IMR-90 (cell line): ENCODE measurements at regions not wholly inside any gene's neighbourhood (a gene's known extent, or its start where the extent isn't known, plus 50 kb on each side); places are given as distances from the start of the nearest gene placed in this dataset.

Source experiments
- ATAC-seq: fragments of 200-7000 bp; cut with Tn5 transposase; 2 replicates; pipeline ENCODE4 v1.9.1; 2020; ENCODE audit warnings: low read depth, mild to moderate bottlenecking, moderate library complexity
- BruUV-seq: library from RNA; stranded (reverse); fragments of 400-500 nt; replicated peaks from 2 replicates; lab custom pipeline; 2021; lab: Mats Ljungman, UMichigan
- CTCF ChIA-PET: fragments of 300-600 bp; formaldehyde crosslinking; extraction: SDS; loops from one replicate; lab custom pipeline; 2021; ENCODE audit warnings: antibody characterized with exemption; lab: Yijun Ruan, JAX
- POLR2A ChIA-PET: fragments of 300-600 bp; sonication (Branson Sonifier 250); formaldehyde crosslinking; loops from one replicate; lab custom pipeline; 2022; ENCODE audit warnings: antibody characterized with exemption; ENCODE audit not compliant: unreplicated experiment; lab: Charles Lee
- DNase-seq: peaks from one replicate; pipeline ENCODE4 v3.0.0; 2013
- H2AFZ ChIP-seq: replicated peaks from 2 replicates; pipeline ENCODE3; 2013; ENCODE audit warnings: low read length, mild to moderate bottlenecking; ENCODE audit not compliant: poor library complexity
- H2AK5ac ChIP-seq: 2 replicates; pipeline ENCODE4 v1.6.1; 2013; ENCODE audit warnings: low read depth, low read length, inconsistent platforms
- H2AK9ac ChIP-seq: replicated peaks from 2 replicates; pipeline ENCODE3; 2013; ENCODE audit warnings: mild to moderate bottlenecking, low read depth, low read length, moderate library complexity; ENCODE audit not compliant: poor library complexity
- H2BK120ac ChIP-seq: 2 replicates; pipeline ENCODE4 v1.6.1; 2013; ENCODE audit warnings: low read depth, low read length, inconsistent platforms
- H2BK15ac ChIP-seq: 3 replicates; pipeline ENCODE4 v1.6.1; 2013; ENCODE audit warnings: low read depth, low read length, inconsistent platforms
- H2BK20ac ChIP-seq: 2 replicates; pipeline ENCODE4 v1.6.1; 2013; ENCODE audit warnings: low read depth, mild to moderate bottlenecking, inconsistent platforms, low read length, moderate library complexity
- H2BK5ac ChIP-seq: 2 replicates; pipeline ENCODE4 v1.6.1; 2013; ENCODE audit warnings: mild to moderate bottlenecking, low read depth, low read length, inconsistent platforms; ENCODE audit not compliant: poor library complexity, severe bottlenecking
- H3K14ac ChIP-seq: replicated peaks from 2 replicates; pipeline ENCODE4 v1.6.1; 2013; ENCODE audit warnings: low read depth, low read length, inconsistent platforms
- H3K18ac ChIP-seq: 2 replicates; pipeline ENCODE4 v1.6.1; 2013; ENCODE audit warnings: low read depth, low read length, control low read depth
- H3K23ac ChIP-seq: 2 replicates; pipeline ENCODE4 v1.6.1; 2013; ENCODE audit warnings: low read depth, low read length, inconsistent platforms
- H3K27ac ChIP-seq: 2 replicates; pipeline ENCODE4 v1.5.1; 2013; ENCODE audit warnings: mild to moderate bottlenecking, control low read depth, low read length; ENCODE audit not compliant: insufficient read depth
- H3K27me3 ChIP-seq: 2 replicates; pipeline ENCODE4 v1.6.1; 2013; ENCODE audit warnings: low read length; ENCODE audit not compliant: control insufficient read depth, insufficient read depth
- H3K36me3 ChIP-seq: 2 replicates; pipeline ENCODE4 v1.6.1; 2013; ENCODE audit warnings: low read length, mixed read lengths; ENCODE audit not compliant: control insufficient read depth, insufficient read depth
- H3K4ac ChIP-seq: 2 replicates; pipeline ENCODE4 v1.6.1; 2013; ENCODE audit warnings: low read depth, low read length, inconsistent platforms
- H3K4me1 ChIP-seq: 2 replicates; pipeline ENCODE4 v1.6.1; 2013; ENCODE audit warnings: low read length, mixed read lengths; ENCODE audit not compliant: control insufficient read depth, insufficient read depth
- H3K4me2 ChIP-seq: 2 replicates; pipeline ENCODE4 v1.6.1; 2013; ENCODE audit warnings: low read depth, mild to moderate bottlenecking, control low read depth, low read length, moderate library complexity
- H3K4me3 ChIP-seq: 2 replicates; pipeline ENCODE4 v1.5.1; 2013; ENCODE audit warnings: low read depth, mild to moderate bottlenecking, control low read depth, low read length, moderate library complexity; ENCODE audit not compliant: insufficient read depth
- H3K56ac ChIP-seq: 2 replicates; pipeline ENCODE4 v1.6.1; 2013; ENCODE audit warnings: low read length, inconsistent platforms; ENCODE audit not compliant: insufficient read depth; ENCODE audit errors: extremely low read depth
- H3K79me1 ChIP-seq, 2 experiments: 2 replicates each; pipeline ENCODE4 v1.6.1; 2013; ENCODE audit warnings: low read length in 2 of 2, inconsistent platforms in 1 of 2, low read depth in 1 of 2
- H3K9ac ChIP-seq: 2 replicates; pipeline ENCODE4 v1.6.1; 2013; ENCODE audit warnings: low read depth, low read length, control low read depth
- H3K9me1 ChIP-seq: 2 replicates; pipeline ENCODE4 v1.6.1; 2013; ENCODE audit warnings: low read length, inconsistent platforms; ENCODE audit not compliant: insufficient read depth
- H3K9me3 ChIP-seq: 2 replicates; pipeline ENCODE4 v1.6.1; 2013; ENCODE audit warnings: low read length; ENCODE audit not compliant: control insufficient read depth, insufficient read depth
- H4K20me1 ChIP-seq: 2 replicates; pipeline ENCODE4 v1.6.1; 2013; ENCODE audit warnings: low read length, inconsistent platforms; ENCODE audit not compliant: insufficient read depth
- H4K5ac ChIP-seq: 2 replicates; pipeline ENCODE4 v1.6.1; 2013; ENCODE audit warnings: mild to moderate bottlenecking, low read depth, low read length, control low read depth
- H4K8ac ChIP-seq, 2 experiments: 2 replicates each; pipeline ENCODE4 v1.6.1; 2013; ENCODE audit warnings: low read depth in 2 of 2, low read length in 2 of 2, control low read depth in 1 of 2, inconsistent platforms in 1 of 2
- H4K91ac ChIP-seq: 2 replicates; pipeline ENCODE4 v1.6.1; 2013; ENCODE audit warnings: low read depth, low read length, inconsistent platforms; ENCODE audit not compliant: insufficient read depth
- CEBPB ChIP-seq: IDR thresholded peaks from 2 replicates; pipeline ENCODE4 v1.6.1; 2012; ENCODE audit warnings: low read depth, low read length, improper control_type of control experiment
- CHD1 ChIP-seq: IDR thresholded peaks from 2 replicates; pipeline ENCODE4 v1.6.1; 2012; ENCODE audit warnings: low read depth, low read length, improper control_type of control experiment
- CTCF ChIP-seq: conservative IDR thresholded peaks from 2 replicates; pipeline ENCODE4 v1.5.1; 2012; ENCODE audit warnings: mild to moderate bottlenecking, low read depth, low read length, improper control_type of control experiment
- MAFK ChIP-seq: IDR thresholded peaks from 2 replicates; pipeline ENCODE4 v1.6.1; 2012; ENCODE audit warnings: low read depth, low read length, improper control_type of control experiment
- MXI1 ChIP-seq: IDR thresholded peaks from 2 replicates; pipeline ENCODE4 v1.6.1; 2012; ENCODE audit warnings: low read depth, mild to moderate bottlenecking, low read length, moderate library complexity, borderline replicate concordance
- NFE2L2 ChIP-seq: fragments of 150-350 bp; IDR thresholded peaks from 2 replicates; pipeline ENCODE4 v1.6.1; 2016; ENCODE audit warnings: low read depth, mild to moderate bottlenecking, low read length
- POLR2A ChIP-seq: IDR thresholded peaks from 2 replicates; pipeline ENCODE4 v1.6.1; 2012; ENCODE audit warnings: mild to moderate bottlenecking, low read depth, low read length
- RAD21 ChIP-seq: IDR thresholded peaks from 2 replicates; pipeline ENCODE4 v1.6.1; 2012; ENCODE audit warnings: low read length, improper control_type of control experiment
- RCOR1 ChIP-seq: IDR thresholded peaks from 2 replicates; pipeline ENCODE4 v1.6.1; 2012; ENCODE audit warnings: mild to moderate bottlenecking, low read length, improper control_type of control experiment; ENCODE audit not compliant: insufficient replicate concordance
- RFX5 ChIP-seq: IDR thresholded peaks from 2 replicates; pipeline ENCODE4 v1.8.0; 2012; ENCODE audit warnings: low read depth, mild to moderate bottlenecking, low read length, moderate library complexity
- USF2 ChIP-seq: fragments of 150-350 bp; IDR thresholded peaks from 2 replicates; pipeline ENCODE4 v1.6.1; 2017; ENCODE audit warnings: mild to moderate bottlenecking, antibody characterized with exemption, low read length, low read depth
- WGBS, 2 experiments: methylation state at CpG; one replicate each; pipeline versions ENCODE4 v1.1.5 to v1.1.7; 2013; ENCODE audit warnings: missing lambda C conversion rate in 2 of 2; ENCODE audit not compliant: insufficient read length in 1 of 2; ENCODE audit errors: extremely low coverage in 2 of 2; 5-methylcytosine and 5-hydroxymethylcytosine counted together
- dilution Hi-C: fragments of 300-500 bp; cut with HindIII; formaldehyde crosslinking; loops from one replicate; pipeline ENCODE4 v1.14.3; 2018; ENCODE audit warnings: low sequenced_read_pairs; ENCODE audit not compliant: unreplicated experiment
- in situ Hi-C: fragments of 300-500 bp; cut with MboI; formaldehyde crosslinking; loops from 3 replicates; pipeline ENCODE4 v1.14.3; 2019; ENCODE audit warnings: low sequenced_read_pairs, inconsistent platforms, mixed read lengths
- intact Hi-C: fragments of 100-400 bp; cut with micrococcal nuclease; formaldehyde crosslinking; loops from 2 replicates; pipeline ENCODE4 v1.10.0; 2022

DNA sequence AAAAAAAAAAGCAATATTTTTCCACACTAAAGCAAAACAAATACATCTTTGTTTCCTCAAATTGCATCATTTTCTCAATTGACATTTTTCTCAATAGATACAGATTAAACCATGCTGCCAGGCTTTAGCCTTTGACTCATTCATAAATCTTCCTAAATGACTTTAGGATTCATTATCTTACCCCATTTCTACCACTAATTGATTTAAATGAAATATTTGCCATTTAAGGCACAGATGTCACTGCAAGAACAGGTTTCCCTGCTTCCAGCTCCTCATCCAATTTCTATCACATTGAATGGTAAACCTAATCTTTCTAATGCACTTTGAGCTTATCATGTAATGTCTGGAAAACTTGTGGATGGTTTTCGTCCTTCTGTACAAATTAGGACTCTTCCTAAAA is 298.7 kb downstream of the RPL10L start:
- H4K20me1 ChIP-seq: no peaks in the 10 kb centered on the region
- no peak overlapping the region for H2BK20ac ChIP-seq
- ChIA-PET CTCF (no interaction called here), POLR2A (no interaction called here)
- no peak overlapping the region for H4K8ac ChIP-seq
- H3K18ac ChIP-seq: no peak overlapping the region
- H3K4me1 ChIP-seq: no peaks in the 10 kb centered on the region
- H3K4me3 ChIP-seq: no peak overlapping the region
- no peak overlapping the region for H3K4me2 ChIP-seq
- H2AFZ ChIP-seq: no peak overlapping the region
- H3K79me1 ChIP-seq: no peaks in the 10 kb centered on the region
- H3K9me3 ChIP-seq: no peaks in the 10 kb centered on the region
- dilution Hi-C loops: no loop called here
- ATAC-seq (no peak), DNase-seq (no peak)
- no peak overlapping the region for H2AK5ac ChIP-seq
- H2BK15ac ChIP-seq: no peak overlapping the region
- H3K23ac ChIP-seq: no peak overlapping the region
- H3K9me1 ChIP-seq: no peaks in the 10 kb centered on the region
- in situ Hi-C loops: no loop called here
- H3K4ac ChIP-seq: no peak overlapping the region
- no peaks in the 10 kb centered on the region for H3K36me3 ChIP-seq
- H2BK5ac ChIP-seq: no peak overlapping the region
- no peak overlapping the region for H3K56ac ChIP-seq
- H2AK9ac ChIP-seq: no peak overlapping the region
- no CpG with 5 or more reads among the region's 1 CpG for WGBS, 2 experiments
- no peak overlapping the region for H3K9ac ChIP-seq
- intact Hi-C loops: no loop called here
- no peak overlapping the region for H4K91ac ChIP-seq
- H4K5ac ChIP-seq: no peak overlapping the region
- BruUV-seq: no TSS peak
- H3K27me3 ChIP-seq: no peaks in the 10 kb centered on the region
- H2BK120ac ChIP-seq: no peak overlapping the region
- H3K27ac ChIP-seq: no peak overlapping the region
- H3K14ac ChIP-seq: no peak overlapping the region
- TF ChIP-seq RFX5 (no peak), USF2 (no peak), POLR2A (no peak), RCOR1 (no peak), CHD1 (no peak), NFE2L2 (no peak), RAD21 (no peak), CEBPB (no peak), MXI1 (no peak), MAFK (no peak), CTCF (no peak)
